SK-N-SH treated with all-trans-retinoic acid at 6 μM for 48 hours (cell line): ENCODE measurements at regions not wholly inside any gene's neighbourhood (a gene's known extent, or its start where the extent isn't known, plus 50 kb on each side); places are given as distances from the start of the nearest gene placed in this dataset.

Experiments
- ATAC-seq: fragments of 200-7000 bp; cut with Tn5 transposase; 3 replicates; pipeline ENCODE4 v1.9.1; 2020; ENCODE audit warnings: mild to moderate bottlenecking, moderate library complexity
- ARNTL ChIP-seq: fragments of 450-650 bp; formaldehyde crosslinking; IDR thresholded peaks from 2 replicates; pipeline ENCODE4 v1.5.0; 2020; ENCODE audit warnings: low read depth, mild to moderate bottlenecking, moderate library complexity, borderline replicate concordance
- CSDC2 ChIP-seq: fragments of 250-450 bp; sonication (Bioruptor Pico); IDR thresholded peaks from 2 replicates; pipeline ENCODE4 v1.5.0; 2020; ENCODE audit warnings: mild to moderate bottlenecking, moderate library complexity
- ESRRG ChIP-seq: fragments of 250-450 bp; sonication (Bioruptor Pico); IDR thresholded peaks from 2 replicates; pipeline ENCODE4 v1.6.1; 2021; ENCODE audit warnings: mild to moderate bottlenecking
- ISL1 ChIP-seq: fragments of 250-450 bp; sonication (Bioruptor Pico); IDR thresholded peaks from 2 replicates; pipeline ENCODE4 v2.1.2; 2022; ENCODE audit warnings: mild to moderate bottlenecking, moderate library complexity
- RARB ChIP-seq: fragments of 250-450 bp; sonication (Bioruptor Pico); IDR thresholded peaks from 2 replicates; pipeline ENCODE4 v1.8.0; 2021; ENCODE audit warnings: mild to moderate bottlenecking, moderate library complexity
- SNAI2 ChIP-seq: fragments of 250-450 bp; sonication (Bioruptor Pico); IDR thresholded peaks from 2 replicates; pipeline ENCODE4 v1.5.0; 2020; ENCODE audit warnings: mild to moderate bottlenecking, moderate library complexity
- TCF4 ChIP-seq: fragments of 250-450 bp; sonication (Bioruptor Pico); IDR thresholded peaks from 2 replicates; pipeline ENCODE4 v1.8.0; 2021; ENCODE audit warnings: mild to moderate bottlenecking, moderate library complexity, borderline replicate concordance
- TOX ChIP-seq: fragments of 250-450 bp; sonication (Bioruptor Pico); IDR thresholded peaks from 2 replicates; pipeline ENCODE4 v1.8.0; 2021; ENCODE audit warnings: mild to moderate bottlenecking, moderate library complexity, borderline replicate concordance
- ZC3H10 ChIP-seq: fragments of 250-450 bp; sonication (Bioruptor Pico); IDR thresholded peaks from 2 replicates; pipeline ENCODE4 v1.5.1; 2021; ENCODE audit warnings: mild to moderate bottlenecking, moderate library complexity
- ZFP3 ChIP-seq: fragments of 250-450 bp; sonication (Bioruptor Pico); IDR thresholded peaks from 2 replicates; pipeline ENCODE4 v1.5.0; 2020; ENCODE audit warnings: mild to moderate bottlenecking, moderate library complexity
- ZFP30 ChIP-seq: fragments of 450-650 bp; formaldehyde crosslinking; IDR thresholded peaks from 2 replicates; pipeline ENCODE4 v1.5.0; 2022; ENCODE audit warnings: mild to moderate bottlenecking, moderate library complexity
- ZNF565 ChIP-seq: fragments of 450-650 bp; formaldehyde crosslinking; conservative IDR thresholded peaks from 2 replicates; pipeline ENCODE4 v1.5.0; 2020; ENCODE audit warnings: low read depth, mild to moderate bottlenecking, moderate library complexity
- ZNF70 ChIP-seq: fragments of 450-650 bp; formaldehyde crosslinking; IDR thresholded peaks from 2 replicates; pipeline ENCODE4 v1.5.0; 2020; ENCODE audit warnings: mild to moderate bottlenecking, moderate library complexity
- ZNF8 ChIP-seq: fragments of 450-650 bp; formaldehyde crosslinking; IDR thresholded peaks from 2 replicates; pipeline ENCODE4 v1.5.0; 2020; ENCODE audit warnings: mild to moderate bottlenecking, moderate library complexity
- TF ChIP-seq, protein P1 (sequence below): fragments of 250-450 bp; sonication (Bioruptor Pico); IDR thresholded peaks from 2 replicates; pipeline ENCODE4 v1.5.1; 2020; ENCODE audit warnings: low read depth, mild to moderate bottlenecking, moderate library complexity
- TF ChIP-seq, protein P2 (sequence below): fragments of 250-450 bp; sonication (Bioruptor Pico); IDR thresholded peaks from 2 replicates; pipeline ENCODE4 v1.5.0; 2020; ENCODE audit warnings: mild to moderate bottlenecking, moderate library complexity
- TF ChIP-seq, protein P3 (sequence below): fragments of 250-450 bp; sonication (Bioruptor Pico); IDR thresholded peaks from 2 replicates; pipeline ENCODE4 v1.8.0; 2020; ENCODE audit warnings: mild to moderate bottlenecking, moderate library complexity, borderline replicate concordance
- TF ChIP-seq, protein P4 (sequence below): fragments of 250-450 bp; sonication (Bioruptor Pico); IDR thresholded peaks from 2 replicates; pipeline ENCODE4 v1.8.0; 2021; ENCODE audit warnings: low read depth, mild to moderate bottlenecking, moderate library complexity, borderline replicate concordance

DNA sequence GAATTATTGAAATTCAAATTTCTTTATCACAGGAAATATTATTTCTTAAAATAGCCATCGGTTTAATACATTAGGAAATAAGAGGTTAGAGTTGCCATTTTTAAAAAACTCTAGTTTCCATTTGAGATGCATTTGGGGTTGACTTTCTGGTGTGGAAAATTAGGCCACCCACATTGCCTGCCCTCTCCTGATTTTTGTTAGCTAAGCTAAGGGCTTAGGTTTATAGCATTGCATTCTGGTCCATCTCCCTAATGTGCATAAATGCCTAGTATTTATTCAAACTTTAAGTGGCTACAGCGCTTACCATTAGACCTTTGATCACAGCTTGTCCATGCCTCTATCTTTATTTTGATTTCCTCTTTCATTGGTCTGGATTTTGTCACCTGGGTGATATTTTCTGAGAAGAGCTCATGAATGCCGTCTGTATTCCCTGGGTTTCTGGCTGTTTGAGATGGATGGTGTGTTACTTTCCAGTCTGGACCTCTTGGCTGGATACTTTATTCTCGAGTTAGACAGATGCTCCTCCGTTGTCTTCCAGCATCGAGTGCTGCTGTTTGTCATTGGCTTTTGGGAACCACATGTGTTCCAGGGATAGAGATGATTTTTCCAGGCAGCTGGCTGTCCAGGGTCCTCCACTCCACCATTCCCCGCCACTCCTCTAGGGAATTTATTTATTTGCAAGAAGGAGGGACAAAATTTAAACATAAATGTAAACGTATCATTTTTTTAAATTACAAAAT is 120.3 kb downstream of the KATNIP start:
- ATAC-seq: no peak

DNA sequence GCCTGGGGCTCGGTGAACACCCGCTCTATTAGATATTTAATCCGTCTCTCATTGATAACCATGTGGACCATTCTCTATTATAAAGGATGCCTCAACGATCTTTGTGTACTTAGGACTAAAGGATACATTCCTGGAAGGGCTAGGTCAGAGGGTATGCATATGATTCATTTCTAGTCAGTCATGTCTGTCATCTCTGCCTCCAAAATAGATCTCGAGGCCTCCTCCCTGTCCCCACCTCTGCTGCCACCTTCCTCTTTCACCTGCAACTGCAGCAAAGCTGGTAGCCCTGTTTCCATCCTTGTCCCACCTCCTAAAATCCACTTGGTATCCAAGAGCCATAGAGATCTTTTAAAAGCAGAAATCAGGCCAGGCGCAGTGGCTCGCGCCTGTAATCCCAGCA is 121.5 kb downstream of the KATNIP start:
- TF ChIP-seq, protein P1, sequence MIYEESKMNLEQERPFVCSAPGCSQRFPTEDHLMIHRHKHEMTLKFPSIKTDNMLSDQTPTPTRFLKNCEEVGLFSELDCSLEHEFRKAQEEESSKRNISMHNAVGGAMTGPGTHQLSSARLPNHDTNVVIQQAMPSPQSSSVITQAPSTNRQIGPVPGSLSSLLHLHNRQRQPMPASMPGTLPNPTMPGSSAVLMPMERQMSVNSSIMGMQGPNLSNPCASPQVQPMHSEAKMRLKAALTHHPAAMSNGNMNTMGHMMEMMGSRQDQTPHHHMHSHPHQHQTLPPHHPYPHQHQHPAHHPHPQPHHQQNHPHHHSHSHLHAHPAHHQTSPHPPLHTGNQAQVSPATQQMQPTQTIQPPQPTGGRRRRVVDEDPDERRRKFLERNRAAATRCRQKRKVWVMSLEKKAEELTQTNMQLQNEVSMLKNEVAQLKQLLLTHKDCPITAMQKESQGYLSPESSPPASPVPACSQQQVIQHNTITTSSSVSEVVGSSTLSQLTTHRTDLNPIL: no peak
- TF ChIP-seq ZFP30 (CRISPR knock-in tag): no peak
- TF ChIP-seq CSDC2 (CRISPR knock-in tag): no peak
- TF ChIP-seq, protein P2, sequence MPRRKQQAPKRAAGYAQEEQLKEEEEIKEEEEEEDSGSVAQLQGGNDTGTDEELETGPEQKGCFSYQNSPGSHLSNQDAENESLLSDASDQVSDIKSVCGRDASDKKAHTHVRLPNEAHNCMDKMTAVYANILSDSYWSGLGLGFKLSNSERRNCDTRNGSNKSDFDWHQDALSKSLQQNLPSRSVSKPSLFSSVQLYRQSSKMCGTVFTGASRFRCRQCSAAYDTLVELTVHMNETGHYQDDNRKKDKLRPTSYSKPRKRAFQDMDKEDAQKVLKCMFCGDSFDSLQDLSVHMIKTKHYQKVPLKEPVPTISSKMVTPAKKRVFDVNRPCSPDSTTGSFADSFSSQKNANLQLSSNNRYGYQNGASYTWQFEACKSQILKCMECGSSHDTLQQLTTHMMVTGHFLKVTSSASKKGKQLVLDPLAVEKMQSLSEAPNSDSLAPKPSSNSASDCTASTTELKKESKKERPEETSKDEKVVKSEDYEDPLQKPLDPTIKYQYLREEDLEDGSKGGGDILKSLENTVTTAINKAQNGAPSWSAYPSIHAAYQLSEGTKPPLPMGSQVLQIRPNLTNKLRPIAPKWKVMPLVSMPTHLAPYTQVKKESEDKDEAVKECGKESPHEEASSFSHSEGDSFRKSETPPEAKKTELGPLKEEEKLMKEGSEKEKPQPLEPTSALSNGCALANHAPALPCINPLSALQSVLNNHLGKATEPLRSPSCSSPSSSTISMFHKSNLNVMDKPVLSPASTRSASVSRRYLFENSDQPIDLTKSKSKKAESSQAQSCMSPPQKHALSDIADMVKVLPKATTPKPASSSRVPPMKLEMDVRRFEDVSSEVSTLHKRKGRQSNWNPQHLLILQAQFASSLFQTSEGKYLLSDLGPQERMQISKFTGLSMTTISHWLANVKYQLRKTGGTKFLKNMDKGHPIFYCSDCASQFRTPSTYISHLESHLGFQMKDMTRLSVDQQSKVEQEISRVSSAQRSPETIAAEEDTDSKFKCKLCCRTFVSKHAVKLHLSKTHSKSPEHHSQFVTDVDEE: no peak
- TF ChIP-seq TOX (CRISPR knock-in tag): no peak
- no peak for TF ChIP-seq ESRRG (CRISPR knock-in tag)
- TF ChIP-seq, protein P3, sequence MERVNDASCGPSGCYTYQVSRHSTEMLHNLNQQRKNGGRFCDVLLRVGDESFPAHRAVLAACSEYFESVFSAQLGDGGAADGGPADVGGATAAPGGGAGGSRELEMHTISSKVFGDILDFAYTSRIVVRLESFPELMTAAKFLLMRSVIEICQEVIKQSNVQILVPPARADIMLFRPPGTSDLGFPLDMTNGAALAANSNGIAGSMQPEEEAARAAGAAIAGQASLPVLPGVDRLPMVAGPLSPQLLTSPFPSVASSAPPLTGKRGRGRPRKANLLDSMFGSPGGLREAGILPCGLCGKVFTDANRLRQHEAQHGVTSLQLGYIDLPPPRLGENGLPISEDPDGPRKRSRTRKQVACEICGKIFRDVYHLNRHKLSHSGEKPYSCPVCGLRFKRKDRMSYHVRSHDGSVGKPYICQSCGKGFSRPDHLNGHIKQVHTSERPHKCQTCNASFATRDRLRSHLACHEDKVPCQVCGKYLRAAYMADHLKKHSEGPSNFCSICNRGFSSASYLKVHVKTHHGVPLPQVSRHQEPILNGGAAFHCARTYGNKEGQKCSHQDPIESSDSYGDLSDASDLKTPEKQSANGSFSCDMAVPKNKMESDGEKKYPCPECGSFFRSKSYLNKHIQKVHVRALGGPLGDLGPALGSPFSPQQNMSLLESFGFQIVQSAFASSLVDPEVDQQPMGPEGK (CRISPR knock-in tag): no peak
- no peak for TF ChIP-seq RARB
- no peak for ATAC-seq

More for the DNA sequence above, 120.3 kb downstream of the KATNIP start:
- TF ChIP-seq ZNF565 (no peak), ZFP30 (CRISPR knock-in tag) (no peak), ARNTL (CRISPR knock-in tag) (no peak)
- TF ChIP-seq, protein P1: no peak

DNA sequence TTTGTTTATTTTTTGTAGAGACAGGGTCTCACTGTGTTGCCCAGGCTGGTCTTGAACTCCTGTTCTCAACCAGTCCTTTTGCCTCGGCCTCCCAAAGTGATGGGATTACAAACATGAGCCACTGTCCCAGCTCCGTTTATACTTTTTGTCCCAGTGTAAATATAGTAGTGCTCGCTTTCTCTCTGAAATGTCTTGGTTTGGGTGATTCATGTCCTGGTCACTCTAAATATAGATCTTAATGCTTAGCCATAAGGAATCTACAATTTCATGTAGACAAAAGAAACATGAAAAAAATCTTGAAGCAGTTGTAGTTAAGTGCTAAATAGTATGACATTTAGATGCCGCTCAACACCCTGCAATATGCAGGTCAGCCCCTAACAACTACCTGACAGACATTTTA is 126.9 kb downstream of the KATNIP start:
- peak; percentile 86 for ATAC-seq
- TF ChIP-seq ZNF70 (CRISPR knock-in tag) (no peak), SNAI2 (CRISPR knock-in tag) (no peak), TOX (CRISPR knock-in tag) (no peak), ZFP30 (CRISPR knock-in tag) (no peak), ARNTL (CRISPR knock-in tag) (no peak), ZFP3 (no peak), ZC3H10 (CRISPR knock-in tag) (no peak), ZNF8 (CRISPR knock-in tag) (no peak), TCF4 (CRISPR knock-in tag) (no peak), CSDC2 (CRISPR knock-in tag) (no peak), ESRRG (CRISPR knock-in tag) (no peak), ISL1 (CRISPR knock-in tag) (no peak)
- TF ChIP-seq, protein P1: no peak
- TF ChIP-seq, protein P4, sequence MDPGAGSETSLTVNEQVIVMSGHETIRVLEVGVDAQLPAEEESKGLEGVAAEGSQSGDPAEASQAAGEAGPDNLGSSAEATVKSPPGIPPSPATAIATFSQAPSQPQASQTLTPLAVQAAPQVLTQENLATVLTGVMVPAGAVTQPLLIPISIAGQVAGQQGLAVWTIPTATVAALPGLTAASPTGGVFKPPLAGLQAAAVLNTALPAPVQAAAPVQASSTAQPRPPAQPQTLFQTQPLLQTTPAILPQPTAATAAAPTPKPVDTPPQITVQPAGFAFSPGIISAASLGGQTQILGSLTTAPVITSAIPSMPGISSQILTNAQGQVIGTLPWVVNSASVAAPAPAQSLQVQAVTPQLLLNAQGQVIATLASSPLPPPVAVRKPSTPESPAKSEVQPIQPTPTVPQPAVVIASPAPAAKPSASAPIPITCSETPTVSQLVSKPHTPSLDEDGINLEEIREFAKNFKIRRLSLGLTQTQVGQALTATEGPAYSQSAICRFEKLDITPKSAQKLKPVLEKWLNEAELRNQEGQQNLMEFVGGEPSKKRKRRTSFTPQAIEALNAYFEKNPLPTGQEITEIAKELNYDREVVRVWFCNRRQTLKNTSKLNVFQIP: no peak
